SK-N-SH treated with all-trans-retinoic acid at 6 μM for 48 hours (cell line): ENCODE measurements at regions not wholly inside any gene's neighbourhood (a gene's known extent, or its start where the extent isn't known, plus 50 kb on each side); places are given as distances from the start of the nearest gene placed in this dataset.

Experiments
- ARNTL ChIP-seq: fragments of 450-650 bp; formaldehyde crosslinking; IDR thresholded peaks from 2 replicates; pipeline ENCODE4 v1.5.0; 2020; ENCODE audit warnings: low read depth, mild to moderate bottlenecking, moderate library complexity, borderline replicate concordance
- BACH2 ChIP-seq: fragments of 250-450 bp; sonication (Bioruptor Pico); IDR thresholded peaks from 2 replicates; pipeline ENCODE4 v1.9.0; 2021; ENCODE audit warnings: mild to moderate bottlenecking, borderline replicate concordance
- GLIS3 ChIP-seq: fragments of 250-450 bp; sonication (Bioruptor Pico); IDR thresholded peaks from 2 replicates; pipeline ENCODE4 v1.5.0; 2020; ENCODE audit warnings: mild to moderate bottlenecking, moderate library complexity
- OSR1 ChIP-seq: fragments of 250-450 bp; sonication (Bioruptor Pico); IDR thresholded peaks from 2 replicates; pipeline ENCODE4 v1.8.0; 2022; ENCODE audit warnings: moderate library complexity, mild to moderate bottlenecking, inconsistent platforms
- PATZ1 ChIP-seq: fragments of 250-450 bp; sonication (Bioruptor Pico); IDR thresholded peaks from 2 replicates; pipeline ENCODE4 v1.8.0; 2020; ENCODE audit warnings: mild to moderate bottlenecking, moderate library complexity, borderline replicate concordance
- RARB ChIP-seq: fragments of 250-450 bp; sonication (Bioruptor Pico); IDR thresholded peaks from 2 replicates; pipeline ENCODE4 v1.8.0; 2021; ENCODE audit warnings: mild to moderate bottlenecking, moderate library complexity
- SNAI2 ChIP-seq: fragments of 250-450 bp; sonication (Bioruptor Pico); IDR thresholded peaks from 2 replicates; pipeline ENCODE4 v1.5.0; 2020; ENCODE audit warnings: mild to moderate bottlenecking, moderate library complexity
- TOX ChIP-seq: fragments of 250-450 bp; sonication (Bioruptor Pico); IDR thresholded peaks from 2 replicates; pipeline ENCODE4 v1.8.0; 2021; ENCODE audit warnings: mild to moderate bottlenecking, moderate library complexity, borderline replicate concordance
- ZC3H10 ChIP-seq: fragments of 250-450 bp; sonication (Bioruptor Pico); IDR thresholded peaks from 2 replicates; pipeline ENCODE4 v1.5.1; 2021; ENCODE audit warnings: mild to moderate bottlenecking, moderate library complexity
- ZFP3 ChIP-seq: fragments of 250-450 bp; sonication (Bioruptor Pico); IDR thresholded peaks from 2 replicates; pipeline ENCODE4 v1.5.0; 2020; ENCODE audit warnings: mild to moderate bottlenecking, moderate library complexity
- ZFP30 ChIP-seq: fragments of 450-650 bp; formaldehyde crosslinking; IDR thresholded peaks from 2 replicates; pipeline ENCODE4 v1.5.0; 2022; ENCODE audit warnings: mild to moderate bottlenecking, moderate library complexity
- ZNF565 ChIP-seq: fragments of 450-650 bp; formaldehyde crosslinking; conservative IDR thresholded peaks from 2 replicates; pipeline ENCODE4 v1.5.0; 2020; ENCODE audit warnings: low read depth, mild to moderate bottlenecking, moderate library complexity
- ZNF8 ChIP-seq: fragments of 450-650 bp; formaldehyde crosslinking; IDR thresholded peaks from 2 replicates; pipeline ENCODE4 v1.5.0; 2020; ENCODE audit warnings: mild to moderate bottlenecking, moderate library complexity
- TF ChIP-seq, protein P1 (sequence below): fragments of 250-450 bp; sonication (Bioruptor Pico); IDR thresholded peaks from 2 replicates; pipeline ENCODE4 v1.5.1; 2020; ENCODE audit warnings: low read depth, mild to moderate bottlenecking, moderate library complexity

DNA sequence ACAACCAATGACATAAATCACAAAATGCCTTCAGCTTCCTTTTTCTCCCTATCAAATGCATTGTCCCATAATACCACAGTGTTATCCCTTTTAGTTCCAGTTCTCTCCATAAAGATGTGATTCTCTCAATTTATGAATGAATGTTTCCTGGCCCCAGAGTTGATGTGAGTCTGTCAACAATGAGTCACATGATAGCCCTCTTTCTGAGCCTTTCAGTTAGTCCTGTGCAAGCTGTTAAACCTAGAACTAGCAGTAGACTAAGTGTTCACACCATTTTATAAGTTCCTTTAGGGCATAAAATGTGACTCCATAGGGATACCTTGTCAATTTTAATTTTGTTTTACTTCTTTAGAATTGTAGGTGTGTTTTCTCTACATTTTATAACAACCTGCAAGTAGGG, 129.5 kb downstream of the PABPC4L start:
- TF ChIP-seq ZFP30 (CRISPR knock-in tag) (no peak), ZFP3 (CRISPR knock-in tag) (no peak), SNAI2 (no peak), RARB (CRISPR knock-in tag) (no peak), GLIS3 (CRISPR knock-in tag) (no peak), PATZ1 (CRISPR knock-in tag) (no peak), BACH2 (CRISPR knock-in tag) (no peak), ARNTL (CRISPR knock-in tag) (no peak), ZC3H10 (CRISPR knock-in tag) (no peak), ZNF8 (CRISPR knock-in tag) (no peak), OSR1 (CRISPR knock-in tag) (no peak), ZNF565 (CRISPR knock-in tag) (no peak), TOX (CRISPR knock-in tag) (no peak)
- TF ChIP-seq, protein P1, sequence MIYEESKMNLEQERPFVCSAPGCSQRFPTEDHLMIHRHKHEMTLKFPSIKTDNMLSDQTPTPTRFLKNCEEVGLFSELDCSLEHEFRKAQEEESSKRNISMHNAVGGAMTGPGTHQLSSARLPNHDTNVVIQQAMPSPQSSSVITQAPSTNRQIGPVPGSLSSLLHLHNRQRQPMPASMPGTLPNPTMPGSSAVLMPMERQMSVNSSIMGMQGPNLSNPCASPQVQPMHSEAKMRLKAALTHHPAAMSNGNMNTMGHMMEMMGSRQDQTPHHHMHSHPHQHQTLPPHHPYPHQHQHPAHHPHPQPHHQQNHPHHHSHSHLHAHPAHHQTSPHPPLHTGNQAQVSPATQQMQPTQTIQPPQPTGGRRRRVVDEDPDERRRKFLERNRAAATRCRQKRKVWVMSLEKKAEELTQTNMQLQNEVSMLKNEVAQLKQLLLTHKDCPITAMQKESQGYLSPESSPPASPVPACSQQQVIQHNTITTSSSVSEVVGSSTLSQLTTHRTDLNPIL (CRISPR knock-in tag) = no peak
